Effector CD4-positive, alpha-beta T cell (primary cell): ENCODE measurements at regions not wholly inside any gene's neighbourhood (a gene's known extent, or its start where the extent isn't known, plus 50 kb on each side); places are given as distances from the start of the nearest gene placed in this dataset.

Experiments used
- DNase-seq: peaks from one replicate; pipeline ENCODE4 v3.0.0-alpha.2; 2020

- DNase-seq: no peak
These were observed 527.9 kb upstream of the MDFIC2 start for GRCh38 chr3:70840106-70840870.

GRCh38 chr3:70833239-70833960 is 521.0 kb upstream of the MDFIC2 start:
- no peak for DNase-seq

GRCh38 chr3:70832834-70833205 is 520.4 kb upstream of the MDFIC2 start:
- DNase-seq: no peak

- no peak for DNase-seq
These were observed 519.8 kb upstream of the MDFIC2 start for GRCh38 chr3:70832089-70832833.

- no peak for DNase-seq
These were observed 516.7 kb upstream of the MDFIC2 start for GRCh38 chr3:70829092-70829491.

GRCh38 chr3:70824773-70825172 is 512.3 kb upstream of the MDFIC2 start:
- DNase-seq: no peak

- DNase-seq: no peak
These were observed 511.6 kb upstream of the MDFIC2 start for GRCh38 chr3:70824078-70824477.

GRCh38 chr3:70823622-70824021 is 511.2 kb upstream of the MDFIC2 start:
- no peak for DNase-seq

GRCh38 chr3:70822669-70823068 is 510.2 kb upstream of the MDFIC2 start:
- no peak for DNase-seq

- no peak for DNase-seq
These were observed 509.2 kb upstream of the MDFIC2 start for GRCh38 chr3:70821602-70822001.

- DNase-seq: no peak
These were observed 508.0 kb upstream of the MDFIC2 start for GRCh38 chr3:70820397-70820796.

GRCh38 chr3:70818145-70818544 is 505.7 kb upstream of the MDFIC2 start:
- no peak for DNase-seq

- DNase-seq: no peak
These were observed 503.9 kb upstream of the MDFIC2 start for GRCh38 chr3:70816346-70816745.

GRCh38 chr3:70815817-70816216 is 503.4 kb upstream of the MDFIC2 start:
- no peak for DNase-seq

GRCh38 chr3:70813311-70813710 is 500.9 kb upstream of the MDFIC2 start:
- DNase-seq: no peak

GRCh38 chr3:70811880-70812279 is 499.4 kb upstream of the MDFIC2 start:
- DNase-seq: no peak

GRCh38 chr3:70808881-70809280 is 496.4 kb upstream of the MDFIC2 start:
- DNase-seq: no peak

GRCh38 chr3:70806556-70806955 is 494.1 kb upstream of the MDFIC2 start:
- no peak for DNase-seq

GRCh38 chr3:70806021-70806420 is 493.6 kb upstream of the MDFIC2 start:
- DNase-seq: no peak

- no peak for DNase-seq
These were observed 492.8 kb upstream of the MDFIC2 start for GRCh38 chr3:70805061-70805889.

- no peak for DNase-seq
These were observed 491.5 kb upstream of the MDFIC2 start for GRCh38 chr3:70803891-70804290.

- DNase-seq: no peak
These were observed 490.9 kb upstream of the MDFIC2 start for GRCh38 chr3:70803319-70803718.

GRCh38 chr3:70800951-70801350 is 488.5 kb upstream of the MDFIC2 start:
- DNase-seq: no peak
